Hematopoietic multipotent progenitor cell treated with erythropoietin and hydrocortisone succinate and interleukin-3 and kit ligand, for 8 days (in vitro differentiated cells): ENCODE measurements at regions not wholly inside any gene's neighbourhood (a gene's known extent, or its start where the extent isn't known, plus 50 kb on each side); places are given as distances from the start of the nearest gene placed in this dataset.

Experiments used
- DNase-seq: peaks from one replicate; pipeline ENCODE4 v3.0.0-alpha.2; 2015

DNA sequence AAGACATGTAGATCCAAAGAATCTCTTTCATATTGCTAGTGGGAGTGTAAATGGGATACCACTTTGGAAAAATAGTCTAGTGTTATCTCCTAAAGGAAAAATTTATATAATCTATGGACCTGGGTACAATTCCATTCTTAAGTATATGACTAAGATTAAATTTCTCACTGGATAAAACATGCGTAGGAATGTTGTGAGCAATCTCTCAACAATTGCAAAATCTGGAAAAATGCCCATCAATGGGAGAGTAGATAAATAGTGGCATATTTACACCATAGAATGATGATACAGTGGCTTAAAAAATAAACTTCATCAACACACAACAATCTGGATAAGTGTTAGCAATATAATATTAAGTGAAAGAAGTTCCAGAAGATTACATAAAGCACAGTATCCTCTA lies 469.5 kb downstream of the MAN2A1 start:
- no peak for DNase-seq

- DNase-seq, result no peak
These were observed 471.4 kb downstream of the MAN2A1 start for GRCh38 chr5:110161162-110161561.

DNA sequence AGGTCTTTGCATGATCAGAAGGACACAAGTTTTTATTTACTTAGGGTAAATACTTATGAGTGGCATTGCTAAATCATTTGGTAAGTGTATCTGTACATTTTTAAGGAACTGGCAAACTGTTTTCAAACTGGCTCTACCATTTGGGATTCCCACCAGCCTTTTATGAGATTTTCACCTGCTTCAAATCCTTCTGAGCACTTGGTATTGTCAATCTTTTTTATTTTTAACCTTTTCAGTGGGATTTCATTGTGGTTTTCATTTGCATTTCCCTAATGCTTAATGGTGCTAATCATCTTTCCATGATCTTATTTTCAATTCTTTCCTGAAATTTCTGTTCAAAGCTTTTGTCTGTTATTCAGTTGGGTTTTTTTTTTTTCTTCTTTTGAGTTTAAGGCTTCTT lies 475.6 kb downstream of the MAN2A1 start:
- no peak for DNase-seq

DNA sequence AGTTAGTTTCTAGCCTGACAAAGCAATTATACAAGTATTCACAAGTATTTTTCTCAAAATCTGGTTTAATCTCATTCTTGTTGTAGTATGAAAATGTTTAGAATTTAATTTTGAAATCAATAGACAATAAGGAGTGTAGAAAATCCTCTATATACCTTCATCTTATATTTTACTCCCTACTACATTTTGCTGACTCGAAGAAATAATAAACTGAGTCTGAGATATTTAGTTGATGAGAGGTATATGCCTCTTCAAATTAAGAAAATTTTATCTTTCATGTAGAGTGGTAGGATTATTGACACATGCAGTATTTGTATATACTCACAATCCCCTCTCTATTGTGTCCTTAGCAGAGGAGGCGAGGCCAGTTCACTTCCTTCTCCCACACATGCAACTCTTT lies 477.7 kb downstream of the MAN2A1 start:
- DNase-seq, result no peak

GRCh38 chr5:110169461-110169860 lies 479.7 kb downstream of the MAN2A1 start:
- DNase-seq, result no peak

DNA sequence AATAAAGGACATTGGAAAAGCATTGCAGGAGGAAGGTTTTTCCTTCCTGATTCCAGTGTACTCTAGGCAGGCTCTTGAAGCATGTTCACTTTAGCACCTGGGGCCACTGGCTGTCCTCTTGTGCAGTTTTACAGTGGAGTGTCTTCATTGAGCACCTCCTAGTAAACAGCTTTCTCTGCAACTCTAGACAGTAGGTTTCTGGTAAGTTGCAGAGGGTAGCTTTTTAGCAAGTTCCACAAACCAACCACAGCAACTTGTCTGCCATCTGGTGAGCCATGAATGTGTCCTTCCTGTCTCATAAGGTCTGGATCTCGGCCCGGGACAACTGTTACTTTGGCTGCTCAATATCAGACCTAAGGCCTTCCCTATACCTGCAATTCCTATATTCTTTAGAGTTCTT lies 488.0 kb downstream of the MAN2A1 start:
- DNase-seq, result no peak

GRCh38 chr5:110179321-110179720 lies 489.6 kb downstream of the MAN2A1 start:
- DNase-seq, result no peak

DNA sequence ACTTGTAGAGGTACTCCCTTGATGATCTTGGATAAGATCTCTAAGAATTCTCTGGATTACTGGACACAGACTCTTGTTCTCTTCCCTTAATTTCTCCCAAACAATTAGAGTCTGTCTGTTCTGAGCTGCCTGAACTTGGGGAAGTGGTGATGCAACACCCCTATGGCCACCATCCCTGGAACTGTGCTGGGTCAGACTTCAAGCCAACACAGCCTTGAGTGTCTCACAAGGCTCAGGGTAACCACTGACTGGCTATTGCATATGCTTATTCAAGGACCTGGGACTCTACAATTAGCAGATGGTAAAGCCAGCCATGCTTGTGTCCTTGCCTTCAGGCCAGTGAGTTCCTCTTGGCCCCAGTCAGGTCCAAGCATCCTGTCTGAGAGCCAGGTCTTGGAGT lies 504.5 kb downstream of the MAN2A1 start:
- DNase-seq, result no peak

- DNase-seq, result no peak
These were observed 505.6 kb downstream of the MAN2A1 start for GRCh38 chr5:110195288-110195687.

- DNase-seq, result no peak
These were observed 512.1 kb downstream of the MAN2A1 start for GRCh38 chr5:110201791-110202190.

DNA sequence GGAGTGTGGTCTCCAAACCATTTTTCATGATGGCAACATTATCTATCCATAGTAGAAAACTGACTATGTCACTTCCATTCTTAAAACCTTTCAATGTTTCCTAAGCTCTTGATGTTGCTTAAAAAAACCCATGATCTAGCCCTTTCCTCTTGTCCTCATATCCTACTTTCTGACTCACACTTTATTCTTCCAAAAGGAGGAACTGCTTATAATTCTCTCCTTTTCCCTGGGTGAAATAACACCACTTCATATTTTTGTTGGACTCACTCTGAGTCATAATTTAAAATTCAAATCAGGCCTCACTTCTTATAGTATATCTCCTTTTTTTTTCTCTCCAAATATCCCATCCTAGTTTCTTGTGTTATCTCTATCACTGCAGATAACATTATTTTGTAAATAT lies 513.9 kb downstream of the MAN2A1 start:
- DNase-seq, result no peak

DNA sequence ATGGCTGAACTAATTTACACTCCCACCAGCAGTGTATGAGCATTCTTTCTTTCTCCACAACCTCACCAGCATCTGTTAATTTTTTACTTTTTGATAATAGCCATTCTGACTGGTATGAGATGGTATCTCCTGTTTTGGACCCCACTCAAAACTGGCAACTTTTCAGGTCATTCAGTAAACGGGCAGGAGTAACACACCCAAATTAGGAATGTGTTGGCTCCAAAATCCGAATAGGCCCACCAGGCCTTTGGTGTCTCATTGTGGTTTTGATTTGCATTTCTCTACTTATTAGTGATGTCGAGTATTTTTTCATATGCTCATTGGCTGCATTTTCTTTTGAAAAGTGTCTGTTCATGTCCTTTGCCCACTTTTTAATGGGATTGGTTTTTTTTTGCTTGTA lies 517.1 kb downstream of the TMEM232 start:
- no peak for DNase-seq

DNA sequence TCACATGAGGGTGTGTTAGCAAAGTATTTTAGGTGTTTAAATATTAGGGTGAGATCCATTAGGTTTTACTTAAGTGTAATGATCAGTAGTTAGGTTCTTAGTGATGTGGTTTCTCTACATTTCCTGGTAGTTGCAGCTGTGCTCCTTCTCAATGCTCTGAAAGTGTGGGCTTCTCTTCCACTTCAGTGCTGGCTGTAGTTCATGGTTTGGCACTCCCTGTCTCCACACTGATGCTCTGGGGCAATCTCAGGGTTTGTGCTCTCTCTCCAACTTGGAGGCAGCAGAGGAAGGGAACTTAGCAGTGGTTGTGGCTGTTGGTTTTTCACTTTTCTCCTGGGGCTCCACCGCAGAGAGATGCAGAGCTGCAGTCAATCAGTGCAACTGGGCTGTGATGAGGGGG lies 507.5 kb downstream of the TMEM232 start:
- DNase-seq, result no peak

- DNase-seq, result no peak
These were observed 506.7 kb downstream of the TMEM232 start for GRCh38 chr5:110219769-110220168.

- DNase-seq, result no peak
These were observed 505.4 kb downstream of the TMEM232 start for GRCh38 chr5:110221036-110221435.

- no peak for DNase-seq
These were observed 502.4 kb downstream of the TMEM232 start for GRCh38 chr5:110224050-110224449.

DNA sequence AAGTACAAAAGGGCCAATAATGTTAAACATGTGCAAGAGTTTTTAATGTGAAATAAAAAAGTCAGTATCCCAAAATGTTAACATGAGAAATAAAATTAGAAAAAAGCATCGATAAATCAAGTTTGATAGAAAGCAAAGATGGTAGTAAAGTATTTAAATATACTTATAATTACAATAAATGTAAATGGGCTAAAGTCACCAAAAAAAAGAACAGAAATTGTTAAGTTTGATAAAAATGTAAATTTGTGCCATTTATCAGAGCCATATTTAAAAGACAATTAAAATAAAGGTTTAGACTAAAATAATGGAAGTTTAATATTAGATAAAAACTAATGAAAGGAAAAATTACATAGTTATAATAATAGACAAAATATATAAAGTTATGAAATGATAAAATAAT lies 500.5 kb downstream of the TMEM232 start:
- no peak for DNase-seq

DNA sequence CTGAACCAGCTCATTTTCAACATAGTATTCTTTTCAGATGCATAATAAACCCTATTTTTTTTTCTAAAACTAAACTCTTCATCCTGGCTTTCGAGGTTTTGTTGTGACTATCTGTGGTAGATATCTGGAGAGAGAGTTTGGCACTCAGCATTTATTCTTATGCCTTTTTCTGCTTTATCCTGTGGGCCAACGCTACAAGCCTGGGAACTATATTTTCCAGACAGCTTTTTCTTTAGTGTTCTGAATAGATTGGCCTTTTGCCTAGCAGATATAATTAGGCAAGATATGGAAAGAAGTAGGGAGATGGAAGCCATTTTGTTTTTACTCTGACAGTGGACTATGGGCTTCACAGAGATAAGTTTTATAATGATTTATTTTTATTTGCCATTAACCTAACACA lies 486.7 kb downstream of the TMEM232 start:
- no peak for DNase-seq

GRCh38 chr5:110242950-110243349 lies 483.5 kb downstream of the TMEM232 start:
- DNase-seq, result no peak

GRCh38 chr5:110248921-110249320 lies 477.6 kb downstream of the TMEM232 start:
- DNase-seq, result no peak

- no peak for DNase-seq
These were observed 476.1 kb downstream of the TMEM232 start for GRCh38 chr5:110250355-110250754.

- no peak for DNase-seq
These were observed 475.7 kb downstream of the TMEM232 start for GRCh38 chr5:110250755-110251154.

DNA sequence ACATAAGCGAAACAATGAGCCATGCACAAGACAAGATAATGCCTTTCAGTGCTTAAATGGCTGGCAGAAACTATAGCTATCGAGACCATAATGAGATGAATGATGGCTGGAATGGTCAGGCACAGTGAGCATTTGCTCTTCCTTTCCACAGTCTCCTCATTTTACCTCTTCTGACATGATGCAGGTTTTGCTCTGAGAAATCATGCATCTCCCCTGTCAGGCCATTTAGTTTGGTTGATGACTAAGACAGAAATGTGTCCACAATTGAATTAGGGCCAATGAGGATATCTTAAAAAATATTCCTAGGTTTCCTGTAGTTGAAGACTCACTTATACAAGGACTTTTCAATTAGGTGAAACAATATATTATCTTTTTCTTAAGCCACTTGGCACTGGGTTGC lies 475.1 kb downstream of the TMEM232 start:
- DNase-seq, result no peak

GRCh38 chr5:110255194-110255593 lies 471.3 kb downstream of the TMEM232 start:
- DNase-seq, result no peak

DNA sequence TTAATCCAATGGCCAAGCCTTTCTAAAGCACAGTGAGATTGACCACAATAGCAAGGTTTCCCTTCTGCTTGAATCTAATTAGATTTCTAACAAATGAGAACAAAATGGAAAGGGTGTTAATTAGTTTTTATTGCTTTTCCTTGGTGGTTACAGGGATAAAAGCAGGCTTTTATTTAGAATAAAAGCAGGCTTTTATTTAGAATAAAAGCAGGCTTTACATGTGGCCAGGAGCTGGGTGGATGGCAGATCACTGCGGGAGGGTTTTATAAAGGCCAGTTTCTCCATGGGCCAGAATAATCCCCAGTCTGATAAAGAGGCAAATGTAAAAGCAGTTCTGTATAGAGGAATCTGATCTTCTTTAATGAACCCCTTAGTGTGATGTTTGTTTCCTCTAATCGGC lies 470.2 kb downstream of the TMEM232 start:
- DNase-seq, result no peak

GRCh38 chr5:110257971-110258370 lies 468.5 kb downstream of the TMEM232 start:
- DNase-seq, result no peak
